ENCODE measurements at regions not wholly inside any gene's neighbourhood (a gene's known extent, or its start where the extent isn't known, plus 50 kb on each side); places are given as distances from the start of the nearest gene placed in this dataset.

- DNase-seq, result no peak
These were observed 77.6 kb downstream of the PCDH1 start for GRCh38 chr5:141800617-141801016.

GRCh38 chr5:141799507-141800167 lies 78.6 kb downstream of the PCDH1 start:
- no peak for DNase-seq

- DNase-seq, result no peak
These were observed 80.8 kb downstream of the PCDH1 start for GRCh38 chr5:141797425-141797824.

GRCh38 chr5:141795421-141795820 lies 82.8 kb downstream of the PCDH1 start:
- DNase-seq, result no peak

- DNase-seq, result no peak
These were observed 84.3 kb downstream of the PCDH1 start for GRCh38 chr5:141793881-141794280.

- no peak for DNase-seq
These were observed 84.8 kb downstream of the PCDH1 start for GRCh38 chr5:141793403-141793802.

- no peak for DNase-seq
These were observed 87.6 kb downstream of the PCDH1 start for GRCh38 chr5:141790630-141791029.

- no peak for DNase-seq
These were observed 88.9 kb downstream of the PCDH1 start for GRCh38 chr5:141789330-141789729.

GRCh38 chr5:141788296-141788970 lies 89.8 kb downstream of the PCDH1 start:
- no peak for DNase-seq

GRCh38 chr5:141787376-141787775 lies 90.8 kb downstream of the PCDH1 start:
- DNase-seq, result no peak

- DNase-seq, result no peak
These were observed 91.5 kb downstream of the PCDH1 start for GRCh38 chr5:141786700-141787099.

- DNase-seq, result no peak
These were observed 92.5 kb downstream of the PCDH1 start for GRCh38 chr5:141785711-141786110.

GRCh38 chr5:141785135-141785534 lies 93.1 kb downstream of the PCDH1 start:
- no peak for DNase-seq

GRCh38 chr5:141784529-141784928 lies 93.7 kb downstream of the PCDH1 start:
- no peak for DNase-seq

- no peak for DNase-seq
These were observed 94.3 kb downstream of the PCDH1 start for GRCh38 chr5:141783947-141784296.

- no peak for DNase-seq
These were observed 94.9 kb downstream of the PCDH1 start for GRCh38 chr5:141783005-141783946.

- DNase-seq, result no peak
These were observed 96.3 kb downstream of the PCDH1 start for GRCh38 chr5:141781910-141782309.

GRCh38 chr5:141780952-141781781 lies 97.0 kb downstream of the PCDH1 start:
- DNase-seq, result no peak

- DNase-seq, result no peak
These were observed 97.8 kb downstream of the PCDH1 start for GRCh38 chr5:141780240-141780951.

- DNase-seq, result no peak
These were observed 97.5 kb upstream of the ARAP3 start for GRCh38 chr5:141779503-141779973.

GRCh38 chr5:141778683-141779082 lies 96.7 kb upstream of the ARAP3 start:
- DNase-seq, result no peak

GRCh38 chr5:141778206-141778605 lies 96.2 kb upstream of the ARAP3 start:
- DNase-seq, result no peak
